ENCODE measurements at regions not wholly inside any gene's neighbourhood (a gene's known extent, or its start where the extent isn't known, plus 50 kb on each side); places are given as distances from the start of the nearest gene placed in this dataset.

- ATAC-seq (ENCODE audit: low FRiP score): no peak
Measured at GRCh38 chr18:42137693-42138375, 182.8 kb downstream of the PIK3C3 start.

GRCh38 chr18:42141439-42141838 lies 186.4 kb downstream of the PIK3C3 start:
- ATAC-seq (ENCODE audit: low FRiP score): no peak
- no peak for DNase-seq (ENCODE audit: low spot score)
- no peak for TF ChIP-seq CTCF (IDR thresholded peaks at IDR 0.05)

More at GRCh38 chr18:42137693-42138375, 182.8 kb downstream of the PIK3C3 start:
- DNase-seq (ENCODE audit: low spot score): no peak
- TF ChIP-seq CTCF (IDR thresholded peaks at IDR 0.05): no peak

- DNase-seq (ENCODE audit: low spot score) (no peak), ATAC-seq (ENCODE audit: low FRiP score) (no peak)
- no peak for TF ChIP-seq CTCF (IDR thresholded peaks at IDR 0.05)
Measured at GRCh38 chr18:42155024-42155423, 200.0 kb downstream of the PIK3C3 start.

GRCh38 chr18:42156281-42156680 lies 201.2 kb downstream of the PIK3C3 start:
- no peak for TF ChIP-seq CTCF (IDR thresholded peaks at IDR 0.05)
- ATAC-seq (ENCODE audit: low FRiP score) (no peak), DNase-seq (ENCODE audit: low spot score) (no peak)

DNA sequence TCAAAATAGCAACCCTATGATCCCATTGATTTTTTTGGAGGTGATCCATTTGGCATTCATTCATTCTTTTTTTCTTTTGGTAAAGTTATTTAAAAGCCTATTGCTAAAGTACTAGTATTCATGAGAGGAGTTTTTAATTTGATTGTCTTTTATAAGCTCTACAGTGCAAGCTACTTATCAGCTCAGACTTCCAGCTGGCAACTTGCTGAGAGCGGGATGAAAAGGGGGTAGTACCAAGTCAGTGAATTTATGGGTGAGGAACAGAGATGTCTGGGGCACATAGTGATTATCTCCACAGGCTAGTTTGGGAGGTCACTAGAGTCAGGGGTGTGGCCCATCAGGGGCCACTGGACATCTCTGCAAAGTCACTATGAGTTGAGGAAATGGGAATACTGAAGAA lies 202.4 kb downstream of the PIK3C3 start:
- TF ChIP-seq CTCF (IDR thresholded peaks at IDR 0.05): no peak
- DNase-seq (ENCODE audit: low spot score) (no peak), ATAC-seq (ENCODE audit: low FRiP score) (no peak)

DNA sequence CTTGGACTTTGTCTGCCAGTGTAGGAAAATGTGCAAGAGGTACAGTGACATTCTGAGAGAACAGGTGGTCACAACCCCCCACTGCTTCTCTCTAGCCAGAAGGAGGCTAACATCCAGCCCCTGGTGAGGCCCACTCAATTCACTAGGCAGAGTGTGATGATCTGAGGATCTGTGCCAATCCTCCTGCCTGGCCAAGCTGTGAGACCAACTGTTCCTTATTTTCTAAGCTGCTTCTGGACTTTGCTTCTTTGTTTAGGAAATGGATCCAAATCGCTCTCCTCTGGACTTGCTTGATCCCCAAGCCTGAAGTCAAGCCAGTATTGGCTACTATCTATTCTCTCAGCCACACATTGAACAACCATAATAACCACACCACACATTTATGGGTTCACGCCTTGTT lies 202.8 kb downstream of the PIK3C3 start:
- ATAC-seq (ENCODE audit: low FRiP score): no peak
- no peak for TF ChIP-seq CTCF (IDR thresholded peaks at IDR 0.05)
- no peak for DNase-seq (ENCODE audit: low spot score)

DNA sequence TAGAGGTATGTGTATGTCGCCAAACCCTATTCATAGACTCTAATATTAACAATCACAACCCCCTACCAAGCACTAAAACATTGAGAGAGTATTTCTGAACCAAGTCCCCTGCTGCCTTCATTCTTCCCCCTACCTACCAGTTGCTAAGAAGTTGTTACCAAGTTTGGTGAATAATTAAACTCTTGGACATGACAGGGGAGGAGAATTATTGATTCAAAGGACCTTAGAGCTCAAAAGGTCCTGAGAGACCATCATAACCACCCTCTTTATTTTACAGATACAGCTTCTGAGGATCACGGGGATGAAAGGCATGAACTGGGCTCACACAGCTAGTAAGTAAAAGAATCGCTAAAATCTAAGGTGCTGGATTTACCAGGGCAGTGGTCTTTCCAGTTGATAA lies 204.1 kb downstream of the PIK3C3 start:
- ATAC-seq (ENCODE audit: low FRiP score): no peak
- TF ChIP-seq CTCF (IDR thresholded peaks at IDR 0.05): no peak
- DNase-seq (ENCODE audit: low spot score): no peak

Data from omental fat pad (tissue), 3 donors.